ENCODE measurements at regions not wholly inside any gene's neighbourhood (a gene's known extent, or its start where the extent isn't known, plus 50 kb on each side); places are given as distances from the start of the nearest gene placed in this dataset.

- Histone ChIP-seq H3K27me3 (ENCODE audit: control insufficient read depth, low read length) (peaks cover 15% of the 10 kb centered on the region), H3K79me2 (ENCODE audit: control insufficient read depth, low read length) (no peaks in the 10 kb centered on the region), H3K9me3 (ENCODE audit: control insufficient read depth, insufficient read depth, low read length) (no peaks in the 10 kb centered on the region), H3K36me3 (ENCODE audit: control insufficient read depth, low read length) (no peaks in the 10 kb centered on the region), H3K9me2 (replicated peaks; ENCODE audit: control insufficient read depth, low read length) (no peaks in the 10 kb centered on the region), H3K27ac (ENCODE audit: low read depth, low read length) (no peak overlapping the region), H3K4me2 (ENCODE audit: low read length) (no peak overlapping the region), H3K4me3 (ENCODE audit: low read length) (no peak overlapping the region), H3F3A (ENCODE audit: control insufficient read depth, insufficient read depth) (no peaks in the 10 kb centered on the region), H4K20me1 (ENCODE audit: control insufficient read depth, insufficient read depth, low read depth, low read length) (no peaks in the 10 kb centered on the region), H3K4me1 (ENCODE audit: control insufficient read depth, low read length) (no peaks in the 10 kb centered on the region)
- no peak for TF ChIP-seq EZH2phosphoT487 (IDR thresholded peaks at IDR 0.05; ENCODE audit: borderline replicate concordance, low read length)
- TF ChIP-seq CTCF (IDR thresholded peaks at IDR 0.05; ENCODE audit: low read depth, low read length, poor library complexity, severe bottlenecking): no peak
Observed at GRCh38 chr1:14513111-14513510, 85.4 kb upstream of the KAZN start.

- no peaks in the 10 kb centered on the region for H3F3A ChIP-seq (ENCODE audit: control insufficient read depth, insufficient read depth)
- H4K20me1 ChIP-seq (ENCODE audit: control insufficient read depth, insufficient read depth, low read depth, low read length): no peaks in the 10 kb centered on the region
- no peak overlapping the region for H3K4me2 ChIP-seq (ENCODE audit: low read length)
- TF ChIP-seq CTCF (IDR thresholded peaks at IDR 0.05; ENCODE audit: low read depth, low read length, poor library complexity, severe bottlenecking): no peak
- no peak for TF ChIP-seq EZH2phosphoT487 (IDR thresholded peaks at IDR 0.05; ENCODE audit: borderline replicate concordance, low read length)
- no peak overlapping the region for H3K4me3 ChIP-seq (ENCODE audit: low read length)
- H3K9me3 ChIP-seq (ENCODE audit: control insufficient read depth, insufficient read depth, low read length): no peaks in the 10 kb centered on the region
- no peaks in the 10 kb centered on the region for H3K4me1 ChIP-seq (ENCODE audit: control insufficient read depth, low read length)
- H3K9me2 ChIP-seq (replicated peaks; ENCODE audit: control insufficient read depth, low read length): no peaks in the 10 kb centered on the region
- H3K79me2 ChIP-seq (ENCODE audit: control insufficient read depth, low read length): no peaks in the 10 kb centered on the region
- H3K27ac ChIP-seq (ENCODE audit: low read depth, low read length): no peak overlapping the region
- no peaks in the 10 kb centered on the region for H3K36me3 ChIP-seq (ENCODE audit: control insufficient read depth, low read length)
- H3K27me3 ChIP-seq (ENCODE audit: control insufficient read depth, low read length): peaks cover 15% of the 10 kb centered on the region
Observed at GRCh38 chr1:14514739-14515138, 83.7 kb upstream of the KAZN start.

DNA sequence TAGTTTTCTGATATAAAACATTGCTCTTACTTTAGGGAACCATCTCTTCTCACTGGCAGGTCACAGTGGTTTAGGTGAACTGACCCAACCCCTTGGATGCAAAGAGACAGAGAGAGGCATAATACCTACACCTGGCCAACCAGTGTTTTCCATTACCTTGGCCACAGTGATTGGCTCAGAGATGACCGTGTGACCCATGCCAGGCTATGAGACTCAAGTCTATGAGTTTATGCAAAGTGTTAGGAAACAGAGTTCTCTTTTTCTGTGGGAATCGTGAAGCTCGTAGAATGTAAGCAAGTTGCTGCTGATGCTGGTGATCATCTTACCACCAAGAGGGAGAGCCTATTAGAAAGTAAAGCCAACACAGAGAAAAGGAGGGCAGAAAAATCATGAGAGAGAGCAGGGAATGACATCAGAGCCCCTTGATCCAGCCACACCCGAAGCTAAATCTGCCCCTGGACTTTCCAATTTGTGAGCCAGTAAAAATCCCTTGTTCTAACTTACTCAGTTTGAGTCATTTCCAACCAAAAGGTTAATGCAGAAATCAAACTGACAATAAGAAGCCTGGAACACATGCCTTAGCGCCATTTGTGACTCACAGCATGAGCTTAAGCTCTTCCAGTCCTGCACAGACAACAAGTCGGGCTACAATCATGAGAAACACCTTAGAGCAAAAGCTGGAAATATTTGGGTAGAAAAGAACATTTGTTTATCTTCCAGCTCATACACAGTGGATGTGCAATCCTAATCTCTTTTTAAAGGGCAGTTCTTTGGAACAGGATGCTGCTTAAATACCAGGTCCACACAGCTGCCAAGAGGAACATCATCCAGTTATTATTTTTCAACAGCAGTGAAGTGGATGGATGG, 81.3 kb upstream of the KAZN start:
- TF ChIP-seq CTCF (IDR thresholded peaks at IDR 0.05; ENCODE audit: low read depth, low read length, poor library complexity, severe bottlenecking) (no peak), EZH2phosphoT487 (IDR thresholded peaks at IDR 0.05; ENCODE audit: borderline replicate concordance, low read length) (no peak)
- Histone ChIP-seq H3F3A (ENCODE audit: control insufficient read depth, insufficient read depth) (no peaks in the 10 kb centered on the region), H3K4me2 (ENCODE audit: low read length) (no peak overlapping the region), H3K79me2 (ENCODE audit: control insufficient read depth, low read length) (no peaks in the 10 kb centered on the region), H3K4me1 (ENCODE audit: control insufficient read depth, low read length) (no peaks in the 10 kb centered on the region), H3K9me2 (replicated peaks; ENCODE audit: control insufficient read depth, low read length) (no peaks in the 10 kb centered on the region), H3K27me3 (ENCODE audit: control insufficient read depth, low read length) (peaks cover 17% of the 10 kb centered on the region), H3K27ac (ENCODE audit: low read depth, low read length) (no peak overlapping the region), H4K20me1 (ENCODE audit: control insufficient read depth, insufficient read depth, low read depth, low read length) (no peaks in the 10 kb centered on the region), H3K36me3 (ENCODE audit: control insufficient read depth, low read length) (no peaks in the 10 kb centered on the region), H3K4me3 (ENCODE audit: low read length) (no peak overlapping the region), H3K9me3 (ENCODE audit: control insufficient read depth, insufficient read depth, low read length) (no peaks in the 10 kb centered on the region)

All from DOHH2 (cell line).